A673 (cell line): ENCODE measurements at regions not wholly inside any gene's neighbourhood (a gene's known extent, or its start where the extent isn't known, plus 50 kb on each side); places are given as distances from the start of the nearest gene placed in this dataset.

Source experiments
- CTCF ChIP-seq: fragments of 300-800, 200-600 bp; sonication (generic); conservative IDR thresholded peaks from 2 replicates; pipeline ENCODE4 v1.5.1; 2017; ENCODE audit warnings: low read depth, mild to moderate bottlenecking, antibody characterized with exemption, low read length, moderate library complexity, mixed read lengths
- EZH2 ChIP-seq: fragments of 200-600 bp; sonication (generic); IDR thresholded peaks from 2 replicates; pipeline ENCODE4 v1.6.1; 2017; ENCODE audit warnings: borderline replicate concordance, low read depth, mild to moderate bottlenecking, mixed read lengths, antibody characterized with exemption, low read length; ENCODE audit not compliant: poor library complexity, severe bottlenecking

- no peak for TF ChIP-seq CTCF
- TF ChIP-seq EZH2 = no peak
Observed at GRCh38 chrX:45912316-45912715, 632.9 kb downstream of the ZNF674 start.
